Uterus (tissue), 3 donors: ENCODE measurements at regions not wholly inside any gene's neighbourhood (a gene's known extent, or its start where the extent isn't known, plus 50 kb on each side); places are given as distances from the start of the nearest gene placed in this dataset.

Experiments
- DNase-seq, 2 donors: peaks; one replicate each; pipeline ENCODE4 v3.0.0-alpha.2; 2019 to 2020
- H3K27ac ChIP-seq, 2 donors: fragments of 200-600 bp; sonication (generic); 1 replicate in 1 of 2; 2 replicates in 1 of 2; pipeline ENCODE4 v1.5.1; 2016 to 2018
- H3K27me3 ChIP-seq, 2 donors: fragments of 200-600 bp; sonication (generic); one replicate each; pipeline ENCODE4 v1.5.1; 2018 to 2019; ENCODE audit warnings: control low read depth in 1 of 2
- H3K36me3 ChIP-seq, 2 donors: fragments of 200-600 bp; sonication (generic); one replicate each; pipeline ENCODE4 v1.5.1; 2019; ENCODE audit warnings: control low read depth in 1 of 2
- H3K4me1 ChIP-seq, 2 donors: fragments of 200-600 bp; sonication (generic); one replicate each; pipeline ENCODE4 v1.5.1; 2018 to 2019; ENCODE audit warnings: control low read depth in 1 of 2
- H3K4me3 ChIP-seq, 2 donors: fragments of 200-600 bp; sonication (generic); 1 replicate in 1 of 2; 2 replicates in 1 of 2; pipeline ENCODE4 v1.5.1; 2018 to 2019; ENCODE audit warnings: mild to moderate bottlenecking in 1 of 2
- H3K9me3 ChIP-seq, 2 donors: fragments of 200-600 bp; sonication (generic); one replicate each; pipeline ENCODE4 v1.5.1; 2019; ENCODE audit warnings: control low read depth in 1 of 2
- POLR2A ChIP-seq, 2 donors: fragments of 450-650 bp; IDR thresholded peaks; one replicate each; pipeline ENCODE4 v1.6.1; 2016; ENCODE audit warnings: antibody characterized with exemption in 2 of 2, mild to moderate bottlenecking in 1 of 2, moderate library complexity in 1 of 2
- intact Hi-C: fragments of 100-400 bp; cut with DNase I; formaldehyde crosslinking; loops from one replicate; pipeline ENCODE4 v1.15.1; 2023; ENCODE audit warnings: low total_unique reads
- TF ChIP-seq, protein P1 (sequence below), 4 experiments: fragments of 200-600 bp in 2 of 4; fragments of 450-650 bp in 2 of 4; sonication (generic) in 2 of 4; IDR thresholded peaks; one replicate each; pipeline ENCODE4 v1.5.1; 2016 to 2019; ENCODE audit warnings: antibody characterized with exemption in 4 of 4, mild to moderate bottlenecking in 2 of 4, moderate library complexity in 1 of 4
- donor health status: DM: yes; HTN: yes; CAD: no.

DNA sequence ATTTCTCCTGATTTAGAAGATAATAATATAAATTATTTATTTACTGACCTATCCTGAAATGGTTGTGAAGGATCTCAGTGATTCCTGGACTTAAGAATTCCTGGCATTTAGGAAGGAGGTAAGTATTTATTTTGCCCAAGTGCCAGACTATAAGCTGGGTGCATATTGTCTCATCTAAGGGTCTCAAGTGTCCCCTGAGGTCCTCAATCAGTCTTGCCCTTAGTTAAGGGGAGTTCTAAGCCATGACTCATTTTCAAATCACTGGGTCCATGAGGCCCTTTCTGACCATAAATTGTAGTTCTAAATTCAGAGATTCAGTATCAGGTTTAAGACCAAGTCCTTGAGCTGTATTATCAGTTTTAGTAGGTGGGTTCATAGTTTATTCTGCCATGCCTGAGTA is 251.6 kb upstream of the MEOX2 start:
- Histone ChIP-seq H3K4me3 (no peak overlapping the region), H3K27ac (no peak overlapping the region), H3K27me3 (no peaks in the 10 kb centered on the region), H3K4me1 (no peaks in the 10 kb centered on the region), H3K9me3 (no peaks in the 10 kb centered on the region), H3K36me3 (no peaks in the 10 kb centered on the region)
- DNase-seq: no peak
- no peak for TF ChIP-seq POLR2A (IDR thresholded peaks at IDR 0.05)
- TF ChIP-seq, protein P1, sequence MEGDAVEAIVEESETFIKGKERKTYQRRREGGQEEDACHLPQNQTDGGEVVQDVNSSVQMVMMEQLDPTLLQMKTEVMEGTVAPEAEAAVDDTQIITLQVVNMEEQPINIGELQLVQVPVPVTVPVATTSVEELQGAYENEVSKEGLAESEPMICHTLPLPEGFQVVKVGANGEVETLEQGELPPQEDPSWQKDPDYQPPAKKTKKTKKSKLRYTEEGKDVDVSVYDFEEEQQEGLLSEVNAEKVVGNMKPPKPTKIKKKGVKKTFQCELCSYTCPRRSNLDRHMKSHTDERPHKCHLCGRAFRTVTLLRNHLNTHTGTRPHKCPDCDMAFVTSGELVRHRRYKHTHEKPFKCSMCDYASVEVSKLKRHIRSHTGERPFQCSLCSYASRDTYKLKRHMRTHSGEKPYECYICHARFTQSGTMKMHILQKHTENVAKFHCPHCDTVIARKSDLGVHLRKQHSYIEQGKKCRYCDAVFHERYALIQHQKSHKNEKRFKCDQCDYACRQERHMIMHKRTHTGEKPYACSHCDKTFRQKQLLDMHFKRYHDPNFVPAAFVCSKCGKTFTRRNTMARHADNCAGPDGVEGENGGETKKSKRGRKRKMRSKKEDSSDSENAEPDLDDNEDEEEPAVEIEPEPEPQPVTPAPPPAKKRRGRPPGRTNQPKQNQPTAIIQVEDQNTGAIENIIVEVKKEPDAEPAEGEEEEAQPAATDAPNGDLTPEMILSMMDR (IDR thresholded peaks at IDR 0.05): no peak
- intact Hi-C loops: no loop called here

DNA sequence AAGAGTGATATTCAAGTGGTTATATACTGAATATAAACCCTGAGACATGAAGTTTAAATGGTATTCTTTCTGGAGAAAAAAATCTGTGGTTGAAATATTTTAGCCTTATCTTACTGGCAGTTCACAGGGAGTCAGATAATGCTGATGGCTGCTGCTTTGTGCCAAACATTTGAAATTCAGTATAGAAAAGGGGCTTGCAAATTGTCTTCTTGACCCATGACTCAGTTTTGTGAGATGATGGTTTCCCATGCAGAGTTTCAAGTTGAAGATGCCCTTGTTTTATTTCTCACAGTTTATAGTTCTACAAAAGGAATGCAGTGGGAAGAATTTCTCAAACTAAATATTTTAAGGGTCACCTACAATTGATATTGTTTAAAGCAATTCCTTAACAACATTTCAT is 251.1 kb upstream of the MEOX2 start:
- Histone ChIP-seq H3K27ac (no peak overlapping the region), H3K9me3 (no peaks in the 10 kb centered on the region), H3K36me3 (no peaks in the 10 kb centered on the region), H3K27me3 (no peaks in the 10 kb centered on the region), H3K4me3 (no peak overlapping the region), H3K4me1 (no peaks in the 10 kb centered on the region)
- intact Hi-C loops: no loop called here
- TF ChIP-seq POLR2A (IDR thresholded peaks at IDR 0.05): no peak
- TF ChIP-seq, protein P1 (IDR thresholded peaks at IDR 0.05): no peak
- DNase-seq: no peak

DNA sequence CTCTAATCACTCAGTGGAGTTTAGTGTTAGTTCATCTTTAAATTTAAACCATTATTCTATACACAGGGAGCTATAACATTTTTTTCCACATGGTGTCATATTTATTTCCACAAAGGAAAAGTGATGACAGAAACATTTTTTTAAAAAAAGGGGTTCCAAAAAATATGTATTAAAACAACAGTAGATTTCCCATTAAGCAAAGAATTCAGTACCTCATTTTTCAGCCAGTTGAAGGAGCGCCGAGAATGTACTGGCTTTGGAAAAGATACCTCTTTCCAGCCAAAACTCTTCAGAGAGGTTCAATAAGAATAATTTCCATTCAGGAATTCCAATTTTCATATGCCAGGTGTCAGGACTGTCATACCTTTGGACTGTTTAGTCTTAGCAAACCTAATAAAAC is 250.5 kb upstream of the MEOX2 start:
- intact Hi-C loops: no loop called here
- Histone ChIP-seq H3K27me3 (no peaks in the 10 kb centered on the region), H3K4me1 (no peaks in the 10 kb centered on the region), H3K9me3 (no peaks in the 10 kb centered on the region), H3K4me3 (no peak overlapping the region), H3K27ac (no peak overlapping the region), H3K36me3 (no peaks in the 10 kb centered on the region)
- DNase-seq: no peak
- TF ChIP-seq POLR2A (IDR thresholded peaks at IDR 0.05): no peak
- TF ChIP-seq, protein P1 (IDR thresholded peaks at IDR 0.05): no peak

DNA sequence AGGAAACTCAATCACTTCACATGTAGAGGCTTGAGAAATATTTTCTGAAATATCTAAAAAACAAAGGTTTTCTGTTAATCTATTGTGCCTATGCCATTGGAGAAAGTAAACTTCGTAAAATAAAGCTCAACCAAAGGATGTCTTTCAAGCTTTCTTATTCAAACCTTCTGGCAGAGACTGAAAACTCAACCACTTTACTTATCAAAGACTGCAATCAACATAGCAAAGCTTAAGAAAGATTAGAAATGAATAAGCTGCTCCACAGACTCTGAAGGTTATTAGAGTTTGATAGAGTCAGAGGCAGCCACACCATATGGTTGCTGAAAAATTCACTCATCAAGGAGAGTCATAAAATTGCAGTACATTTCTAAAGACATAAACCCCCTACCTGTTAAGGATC is 245.8 kb upstream of the MEOX2 start:
- no peaks in the 10 kb centered on the region for H3K9me3 ChIP-seq

DNA sequence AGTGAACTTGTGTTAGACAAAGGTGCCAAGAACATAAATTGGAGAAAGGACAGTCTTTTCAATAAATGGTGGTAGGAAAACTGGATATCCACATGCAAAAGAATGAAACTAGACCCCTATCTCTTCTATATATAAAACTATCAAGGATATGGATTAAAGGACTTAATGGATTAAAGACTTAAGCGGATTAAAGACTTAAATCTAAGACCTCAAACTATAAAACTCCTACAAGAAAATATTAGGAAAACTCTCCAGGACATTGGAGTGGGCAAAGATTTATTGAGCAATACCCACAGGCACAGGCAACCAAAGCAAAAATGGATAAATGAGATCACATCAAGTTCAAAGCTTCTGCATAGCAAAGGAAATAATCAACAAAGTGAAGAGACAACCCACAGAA is 242.9 kb upstream of the MEOX2 start:
- peaks cover 0 to 2% of the 10 kb centered on the region in 2 donors for H3K9me3 ChIP-seq
- H3K4me1 ChIP-seq: no peaks in the 10 kb centered on the region
- H3K27me3 ChIP-seq: no peaks in the 10 kb centered on the region
- no peak overlapping the region for H3K27ac ChIP-seq
- H3K4me3 ChIP-seq: no peak overlapping the region
- TF ChIP-seq POLR2A (IDR thresholded peaks at IDR 0.05): no peak
- TF ChIP-seq, protein P1 (IDR thresholded peaks at IDR 0.05): no peak
- intact Hi-C loops: no loop called here
- no peak for DNase-seq
- H3K36me3 ChIP-seq: no peaks in the 10 kb centered on the region

More for the DNA sequence above, 245.8 kb upstream of the MEOX2 start:
- Histone ChIP-seq H3K4me3 (no peak overlapping the region), H3K4me1 (no peaks in the 10 kb centered on the region), H3K27ac (no peak overlapping the region), H3K36me3 (no peaks in the 10 kb centered on the region), H3K27me3 (no peaks in the 10 kb centered on the region)
- DNase-seq: no peak
- TF ChIP-seq, protein P1 (IDR thresholded peaks at IDR 0.05): no peak
- TF ChIP-seq POLR2A (IDR thresholded peaks at IDR 0.05): no peak
- intact Hi-C loops: no loop called here
